B cell (primary cell): ENCODE measurements at regions not wholly inside any gene's neighbourhood (a gene's known extent, or its start where the extent isn't known, plus 50 kb on each side); places are given as distances from the start of the nearest gene placed in this dataset.

ENCODE experiments used
- ATAC-seq: fragments of 200-7000 bp; cut with Tn5 transposase; one replicate; pipeline ENCODE4 v1.10.0; 2021; ENCODE audit warnings: low read depth, mild to moderate bottlenecking, moderate number of reproducible peaks, moderate library complexity
- CTCF ChIA-PET: fragments of 350-600 bp; sonication (Branson Sonifier 250); formaldehyde crosslinking; loops from one replicate; lab custom pipeline; 2021; ENCODE audit warnings: antibody characterized with exemption, inconsistent platforms; lab: Charles Lee
- POLR2A ChIA-PET: fragments of 350-600 bp; sonication (Branson Sonifier 250); formaldehyde crosslinking; loops from one replicate; lab custom pipeline; 2021; ENCODE audit warnings: antibody characterized with exemption; lab: Charles Lee
- DNase-seq: peaks from one replicate; pipeline ENCODE4 v3.0.0; 2013
- H2AFZ ChIP-seq: 2 replicates; pipeline ENCODE4 v1.6.1; 2012; ENCODE audit warnings: mild to moderate bottlenecking, low read depth, low read length; ENCODE audit not compliant: insufficient read depth, poor library complexity, severe bottlenecking
- H3K27ac ChIP-seq, 2 donors: 1 replicate in 1 of 2; 2 replicates in 1 of 2; pipeline ENCODE4 v1.5.1; 2012 to 2013; ENCODE audit warnings: low read length in 2 of 2, mild to moderate bottlenecking in 2 of 2, moderate library complexity in 1 of 2
- H3K27me3 ChIP-seq, 4 experiments: fragments of 200-600 bp in 1 of 4; sonication (generic) in 1 of 4; replicated peaks in 1 of 4; 1 replicate in 2 of 4; 2 replicates in 2 of 4; pipeline versions ENCODE4 v1.6.1 to v1.7.0; 2013 to 2016; ENCODE audit warnings: low read length in 3 of 4, mild to moderate bottlenecking in 2 of 4, mixed read lengths in 1 of 4, moderate library complexity in 1 of 4; ENCODE audit not compliant: insufficient read depth in 4 of 4, control insufficient read depth in 3 of 4; ENCODE audit errors: control extremely low read depth in 1 of 4
- H3K36me3 ChIP-seq, 2 experiments: replicated peaks in 1 of 2; 1 replicate in 1 of 2; 2 replicates in 1 of 2; pipeline versions ENCODE4 v1.6.1 to v1.7.1; 2013; ENCODE audit warnings: low read length in 1 of 2; ENCODE audit not compliant: insufficient read depth in 2 of 2, control insufficient read depth in 1 of 2; ENCODE audit errors: control extremely low read depth in 1 of 2, extremely low read depth in 1 of 2
- H3K4me1 ChIP-seq, 2 donors: fragments of 200-600 bp in 1 of 2; sonication (generic) in 1 of 2; 1 replicate in 1 of 2; 2 replicates in 1 of 2; pipeline versions ENCODE4 v1.5.1 to v1.6.1; 2013 to 2017; ENCODE audit warnings: low read length in 2 of 2; ENCODE audit not compliant: control insufficient read depth in 2 of 2, insufficient read depth in 2 of 2
- H3K4me2 ChIP-seq: replicated peaks from 2 replicates; pipeline ENCODE3; 2012; ENCODE audit warnings: mild to moderate bottlenecking, low read depth, low read length; ENCODE audit not compliant: poor library complexity, severe bottlenecking
- H3K4me3 ChIP-seq, 5 experiments: fragments of 200-600 bp in 1 of 5; sonication (generic) in 1 of 5; 1 replicate in 3 of 5; 2 replicates in 2 of 5; pipeline versions ENCODE4 v1.5.1 to v1.7.0; 2011 to 2016; ENCODE audit warnings: low read length in 4 of 5, mild to moderate bottlenecking in 4 of 5, low read depth in 2 of 5, control low read depth in 1 of 5, moderate library complexity in 1 of 5; ENCODE audit not compliant: insufficient read depth in 1 of 5; ENCODE audit errors: control extremely low read depth in 1 of 5, extremely low read depth in 1 of 5
- H3K79me2 ChIP-seq: fragments of 200-600 bp; sonication (generic); one replicate; pipeline ENCODE4 v1.6.0; 2016; ENCODE audit warnings: low read length; ENCODE audit not compliant: control insufficient read depth, insufficient read depth
- H3K9ac ChIP-seq: fragments of 200-600 bp; sonication (generic); 2 replicates; pipeline ENCODE4 v1.6.1; 2017; ENCODE audit warnings: mild to moderate bottlenecking, low read length, moderate library complexity
- H3K9me3 ChIP-seq, 3 donors: one replicate each; pipeline versions ENCODE4 v1.6.1 to v1.7.1; 2013; ENCODE audit warnings: low read length in 2 of 3; ENCODE audit not compliant: control insufficient read depth in 2 of 3, insufficient read depth in 1 of 3; ENCODE audit errors: control extremely low read depth in 1 of 3
- H4K20me1 ChIP-seq: 2 replicates; pipeline ENCODE4 v1.6.0; 2012; ENCODE audit warnings: mild to moderate bottlenecking, low read length; ENCODE audit not compliant: insufficient read depth, control insufficient read depth, poor library complexity, severe bottlenecking
- H3K27ac Mint-ChIP-seq: one replicate; pipeline ENCODE4 v1.8.0; 2021; ENCODE audit warnings: mixed read lengths
- H3K27me3 Mint-ChIP-seq: one replicate; pipeline ENCODE4 v1.8.0; 2021; ENCODE audit warnings: mixed read lengths
- H3K4me1 Mint-ChIP-seq: one replicate; pipeline ENCODE4 v1.8.0; 2021; ENCODE audit warnings: mixed read lengths
- H3K4me3 Mint-ChIP-seq: one replicate; pipeline ENCODE4 v1.8.0; 2021; ENCODE audit warnings: mixed read lengths
- H3K9me3 Mint-ChIP-seq: one replicate; pipeline ENCODE4 v1.8.0; 2022; ENCODE audit warnings: mixed read lengths; ENCODE audit not compliant: insufficient read depth
- CTCF ChIP-seq: fragments of 200-600 bp; IDR thresholded peaks from one replicate; pipeline ENCODE4 v1.8.0; 2022; ENCODE audit warnings: antibody characterized with exemption, mild to moderate bottlenecking
- EZH2 ChIP-seq: IDR thresholded peaks from 2 replicates; pipeline ENCODE4 v1.6.1; 2012; ENCODE audit warnings: borderline replicate concordance, low read depth, mild to moderate bottlenecking, moderate library complexity, low read length; ENCODE audit not compliant: insufficient read depth, poor library complexity, severe bottlenecking
- WGBS: methylation state at CpG from one replicate; pipeline ENCODE4 v1.1.5; 2013; ENCODE audit warnings: missing lambda C conversion rate; ENCODE audit not compliant: insufficient coverage; 5-methylcytosine and 5-hydroxymethylcytosine counted together
- intact Hi-C: fragments of 100-400 bp; cut with micrococcal nuclease; formaldehyde crosslinking; loops from one replicate; pipeline ENCODE4 v1.10.0; 2022

- H3K9me3 Mint-ChIP-seq = peaks cover 4% of the 10 kb centered on the region
- no peak for DNase-seq
- H3K4me3 ChIP-seq = no peak overlapping the region
- peaks cover 0 to 12% (median 0%) of the 10 kb centered on the region in 3 donors for H3K9me3 ChIP-seq
- no peaks in the 10 kb centered on the region for H3K4me1 ChIP-seq
- no peaks in the 10 kb centered on the region for H3K36me3 ChIP-seq
- H3K27me3 Mint-ChIP-seq = peaks cover 9% of the 10 kb centered on the region
- ChIA-PET CTCF (no interaction called here), POLR2A (no interaction called here)
- no peak overlapping the region for H3K4me3 Mint-ChIP-seq
- no peak overlapping the region for H3K27ac ChIP-seq
- no peaks in the 10 kb centered on the region for H3K79me2 ChIP-seq
- no peak overlapping the region for H3K27ac Mint-ChIP-seq
- intact Hi-C loops = no loop called here
- H2AFZ ChIP-seq = no peak overlapping the region
- H3K4me2 ChIP-seq = no peak overlapping the region
- TF ChIP-seq CTCF (no peak), EZH2 (no peak)
- no peaks in the 10 kb centered on the region for H3K4me1 Mint-ChIP-seq
- H3K9ac ChIP-seq = no peak overlapping the region
- no peaks in the 10 kb centered on the region for H3K27me3 ChIP-seq
- no peak for ATAC-seq
- WGBS = 93% methylated on average over 6 of the region's 7 CpGs
- H4K20me1 ChIP-seq = no peaks in the 10 kb centered on the region
Observed at GRCh38 chr2:236841389-236841788, 244.3 kb upstream of the COPS8 start.

GRCh38 chr2:236843161-236843968 is 242.3 kb upstream of the COPS8 start:
- 97% methylated on average over 9 of the region's 11 CpGs for WGBS
- DNase-seq (no peak), ATAC-seq (no peak)
- peaks cover 4% of the 10 kb centered on the region for H3K9me3 Mint-ChIP-seq
- Histone ChIP-seq H3K4me3 (no peak overlapping the region), H3K9ac (no peak overlapping the region), H3K36me3 (no peaks in the 10 kb centered on the region), H3K79me2 (no peaks in the 10 kb centered on the region), H2AFZ (no peak overlapping the region), H3K9me3 (peaks cover 0 to 12% (median 0%) of the 10 kb centered on the region in 3 donors), H3K4me2 (no peak overlapping the region), H3K27me3 (no peaks in the 10 kb centered on the region), H4K20me1 (no peaks in the 10 kb centered on the region), H3K27ac (no peak overlapping the region), H3K4me1 (no peaks in the 10 kb centered on the region)
- H3K4me1 Mint-ChIP-seq = no peaks in the 10 kb centered on the region
- H3K4me3 Mint-ChIP-seq = no peak overlapping the region
- ChIA-PET POLR2A (no interaction called here), CTCF (no interaction called here)
- intact Hi-C loops = no loop called here
- TF ChIP-seq EZH2 (no peak), CTCF (no peak)
- peaks cover 11% of the 10 kb centered on the region for H3K27me3 Mint-ChIP-seq
- no peak overlapping the region for H3K27ac Mint-ChIP-seq
